CD14-positive monocyte (primary cell): ENCODE measurements at regions not wholly inside any gene's neighbourhood (a gene's known extent, or its start where the extent isn't known, plus 50 kb on each side); places are given as distances from the start of the nearest gene placed in this dataset.

ENCODE experiments used
- DNase-seq, 3 donors: peaks; one replicate each; pipeline ENCODE4 v3.0.0-alpha.2; 2011 to 2022
- H2AFZ ChIP-seq: 2 replicates; pipeline ENCODE4 v1.6.0; 2012; ENCODE audit warnings: mild to moderate bottlenecking, low read depth, low read length, inconsistent platforms; ENCODE audit not compliant: insufficient read depth, poor library complexity, severe bottlenecking
- H3K27ac ChIP-seq, 2 donors: 1 replicate in 1 of 2; 2 replicates in 1 of 2; pipeline ENCODE4 v1.5.1; 2012 to 2013; ENCODE audit warnings: low read length in 2 of 2, control low read depth in 1 of 2, inconsistent platforms in 1 of 2, low read depth in 1 of 2, mild to moderate bottlenecking in 1 of 2
- H3K27me3 ChIP-seq, 2 donors: one replicate each; pipeline versions ENCODE4 v1.6.0 to v1.6.1; 2011 to 2013; ENCODE audit warnings: low read length in 2 of 2; ENCODE audit not compliant: control insufficient read depth in 2 of 2, insufficient read depth in 2 of 2
- H3K36me3 ChIP-seq, 2 donors: replicated peaks in 1 of 2; 1 replicate in 1 of 2; 2 replicates in 1 of 2; pipeline versions ENCODE4 v1.5.1 to v1.6.1; 2012 to 2013; ENCODE audit warnings: low read length in 2 of 2, control low read depth in 1 of 2, inconsistent platforms in 1 of 2, mild to moderate bottlenecking in 1 of 2; ENCODE audit not compliant: insufficient read depth in 2 of 2, control insufficient read depth in 1 of 2
- H3K4me1 ChIP-seq, 2 donors: 1 replicate in 1 of 2; 2 replicates in 1 of 2; pipeline versions ENCODE4 v1.5.1 to v1.6.1; 2012 to 2013; ENCODE audit warnings: low read length in 2 of 2, control low read depth in 1 of 2, inconsistent platforms in 1 of 2, mild to moderate bottlenecking in 1 of 2, moderate library complexity in 1 of 2; ENCODE audit not compliant: insufficient read depth in 2 of 2, control insufficient read depth in 1 of 2
- H3K4me2 ChIP-seq: replicated peaks from 2 replicates; pipeline ENCODE3; 2012; ENCODE audit warnings: low read length, moderate library complexity, mild to moderate bottlenecking; ENCODE audit not compliant: poor library complexity, severe bottlenecking; ENCODE audit errors: extremely low read depth
- H3K4me3 ChIP-seq, 3 experiments: fragments of 200-600 bp in 1 of 3; sonication (generic) in 1 of 3; replicated peaks in 1 of 3; 1 replicate in 2 of 3; 2 replicates in 1 of 3; pipeline ENCODE4 v1.5.1; 2011 to 2013; ENCODE audit warnings: low read length in 3 of 3, mild to moderate bottlenecking in 3 of 3, control low read depth in 2 of 3, low read depth in 2 of 3, inconsistent platforms in 1 of 3, moderate library complexity in 1 of 3
- H3K79me2 ChIP-seq: 2 replicates; pipeline ENCODE4 v1.6.0; 2012; ENCODE audit warnings: mild to moderate bottlenecking, control low read depth, inconsistent platforms, low read length, moderate library complexity; ENCODE audit not compliant: insufficient read depth
- H3K9ac ChIP-seq: 2 replicates; pipeline ENCODE4 v1.6.0; 2017; ENCODE audit warnings: low read length, mild to moderate bottlenecking; ENCODE audit not compliant: insufficient read depth, poor library complexity, severe bottlenecking
- H3K9me3 ChIP-seq, 2 donors: replicated peaks in 1 of 2; 1 replicate in 1 of 2; 2 replicates in 1 of 2; pipeline versions ENCODE4 v1.5.1 to v1.6.1; 2012 to 2013; ENCODE audit warnings: low read length in 2 of 2, control low read depth in 1 of 2; ENCODE audit not compliant: control insufficient read depth in 1 of 2, insufficient read depth in 1 of 2
- H4K20me1 ChIP-seq: 2 replicates; pipeline ENCODE4 v1.6.0; 2012; ENCODE audit warnings: mild to moderate bottlenecking, low read length, control low read depth, moderate library complexity; ENCODE audit not compliant: insufficient read depth
- H3K27ac Mint-ChIP-seq, 7 donors: one replicate each; pipeline ENCODE4 v1.8.0; 2020; ENCODE audit warnings: mild to moderate bottlenecking in 7 of 7, mixed read lengths in 7 of 7, moderate library complexity in 6 of 7, inconsistent platforms in 2 of 7
- H3K27me3 Mint-ChIP-seq, 3 donors: one replicate each; pipeline ENCODE4 v1.8.0; 2021 to 2022; ENCODE audit warnings: low read depth in 3 of 3, mild to moderate bottlenecking in 3 of 3, mixed read lengths in 3 of 3, moderate library complexity in 3 of 3, inconsistent platforms in 1 of 3
- H3K36me3 Mint-ChIP-seq, 2 donors: one replicate each; pipeline ENCODE4 v1.8.0; 2020; ENCODE audit warnings: mixed read lengths in 2 of 2, inconsistent platforms in 1 of 2, mild to moderate bottlenecking in 1 of 2
- H3K4me1 Mint-ChIP-seq: one replicate; pipeline ENCODE4 v1.8.0; 2020; ENCODE audit warnings: mild to moderate bottlenecking, mixed read lengths
- H3K4me3 Mint-ChIP-seq, 2 donors: one replicate each; pipeline ENCODE4 v1.8.0; 2020; ENCODE audit warnings: mild to moderate bottlenecking in 2 of 2, mixed read lengths in 2 of 2, moderate library complexity in 1 of 2
- H3K9me3 Mint-ChIP-seq, 7 donors: one replicate each; pipeline ENCODE4 v1.8.0; 2020 to 2022; ENCODE audit warnings: mixed read lengths in 7 of 7, mild to moderate bottlenecking in 6 of 7, moderate library complexity in 6 of 7, inconsistent platforms in 2 of 7
- CTCF ChIP-seq: fragments of 200-600 bp; IDR thresholded peaks from one replicate; pipeline ENCODE4 v1.8.0; 2022; ENCODE audit warnings: antibody characterized with exemption, mild to moderate bottlenecking
- WGBS: methylation state at CpG from one replicate; pipeline ENCODE4 v1.1.5; 2013; ENCODE audit warnings: missing lambda C conversion rate; ENCODE audit not compliant: insufficient coverage; 5-methylcytosine and 5-hydroxymethylcytosine counted together
- intact Hi-C, 2 donors: fragments of 100-400 bp; cut with micrococcal nuclease; formaldehyde crosslinking; loops; one replicate each; pipeline versions ENCODE4 v1.15.0 to v1.15.1; 2023

GRCh38 chr18:30175061-30175574 is 867.4 kb downstream of the DSC3 start:
- H3K9me3 Mint-ChIP-seq = peaks cover 0 to 19% (median 10%) of the 10 kb centered on the region in 7 donors
- Histone ChIP-seq H3K9ac (no peak overlapping the region), H3K4me3 (no peak overlapping the region), H3K79me2 (no peaks in the 10 kb centered on the region), H3K9me3 (peaks cover 28 to 29% of the 10 kb centered on the region in 2 donors), H3K4me2 (no peak overlapping the region), H3K27ac (no peak overlapping the region), H4K20me1 (no peaks in the 10 kb centered on the region), H3K4me1 (no peaks in the 10 kb centered on the region), H3K36me3 (no peaks in the 10 kb centered on the region), H3K27me3 (no peaks in the 10 kb centered on the region), H2AFZ (no peak overlapping the region)
- no peak overlapping the region for H3K4me3 Mint-ChIP-seq
- no peak overlapping the region for H3K27ac Mint-ChIP-seq
- DNase-seq = no peak
- no peaks in the 10 kb centered on the region for H3K36me3 Mint-ChIP-seq
- no peak for TF ChIP-seq CTCF
- H3K4me1 Mint-ChIP-seq = no peaks in the 10 kb centered on the region
- WGBS = 95% methylated on average over 52 of the region's 52 CpGs
- intact Hi-C loops = no loop called here
- H3K27me3 Mint-ChIP-seq = peaks cover 0 to 2% (median 0%) of the 10 kb centered on the region in 3 donors

DNA sequence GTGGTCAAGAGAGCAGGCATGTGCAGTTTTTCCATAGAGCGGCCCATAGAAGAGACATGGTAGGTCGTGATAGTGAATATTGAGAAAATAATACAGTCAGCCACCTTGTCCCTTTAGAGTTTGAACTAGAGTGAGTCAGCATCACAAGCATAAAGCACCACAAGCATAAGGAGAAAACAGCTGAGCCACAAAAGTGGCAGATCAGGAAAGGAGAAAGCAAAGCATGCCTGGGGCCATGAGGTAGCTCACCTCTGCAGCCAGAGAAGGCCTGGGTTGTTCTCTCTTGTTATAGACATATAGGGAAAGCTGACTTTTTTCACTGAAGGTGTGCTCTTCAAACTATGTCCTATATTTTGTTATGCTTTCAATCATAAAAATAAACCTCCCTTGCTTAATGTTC is 879.0 kb downstream of the DSC3 start:
- Histone ChIP-seq H3K27me3 (no peaks in the 10 kb centered on the region), H3K36me3 (no peaks in the 10 kb centered on the region), H3K27ac (no peak overlapping the region), H3K4me2 (no peak overlapping the region), H4K20me1 (no peaks in the 10 kb centered on the region), H3K4me1 (no peaks in the 10 kb centered on the region), H3K9me3 (no peaks in the 10 kb centered on the region), H3K79me2 (no peaks in the 10 kb centered on the region), H3K9ac (no peak overlapping the region), H2AFZ (no peak overlapping the region), H3K4me3 (no peak overlapping the region)
- Mint-ChIP-seq H3K4me3 (no peak overlapping the region), H3K4me1 (no peaks in the 10 kb centered on the region), H3K27ac (no peak overlapping the region), H3K27me3 (no peaks in the 10 kb centered on the region), H3K9me3 (peaks cover 0 to 2% (median 0%) of the 10 kb centered on the region in 7 donors), H3K36me3 (no peaks in the 10 kb centered on the region)
- no CpG with 5 or more reads among the region's 2 CpGs for WGBS
- no peak for TF ChIP-seq CTCF
- intact Hi-C loops = no loop called here
- DNase-seq = no peak
